GM23338 (cell line): ENCODE measurements at regions not wholly inside any gene's neighbourhood (a gene's known extent, or its start where the extent isn't known, plus 50 kb on each side); places are given as distances from the start of the nearest gene placed in this dataset.

Experiments
- ATAC-seq: fragments of 200-7000 bp; cut with Tn5 transposase; 3 replicates; pipeline ENCODE4 v1.9.1; 2020
- DNase-seq: peaks from one replicate; pipeline ENCODE4 v3.0.0-alpha.2; 2015; ENCODE audit warnings: low spot score
- H2AFZ ChIP-seq: fragments of 200-600 bp; sonication (generic); 2 replicates; pipeline ENCODE4 v1.8.0; 2016; ENCODE audit warnings: antibody characterized with exemption, mild to moderate bottlenecking, moderate library complexity
- H3F3A ChIP-seq: fragments of 200-600 bp; sonication (generic); replicated peaks from 2 replicates; pipeline ENCODE4 v1.8.0; 2017; ENCODE audit warnings: antibody characterized with exemption, mixed run types, low read depth
- H3K27ac ChIP-seq: fragments of 200-600 bp; sonication (generic); 2 replicates; pipeline ENCODE4 v1.6.1; 2016; ENCODE audit warnings: low read depth
- H3K27me3 ChIP-seq: fragments of 200-600 bp; sonication (generic); 2 replicates; pipeline ENCODE4 v1.8.0; 2016; ENCODE audit warnings: mild to moderate bottlenecking, mixed run types, moderate library complexity; ENCODE audit not compliant: insufficient read depth
- H3K36me3 ChIP-seq: fragments of 200-600 bp; sonication (generic); 2 replicates; pipeline ENCODE4 v1.8.0; 2016; ENCODE audit warnings: mild to moderate bottlenecking; ENCODE audit not compliant: insufficient read depth
- H3K4me1 ChIP-seq: fragments of 200-600 bp; sonication (generic); 2 replicates; pipeline ENCODE4 v1.8.0; 2016; ENCODE audit warnings: mild to moderate bottlenecking, moderate library complexity; ENCODE audit not compliant: insufficient read depth
- H3K4me2 ChIP-seq: fragments of 200-600 bp; sonication (generic); 2 replicates; pipeline ENCODE4 v1.7.1; 2017; ENCODE audit warnings: mixed run types
- H3K4me3 ChIP-seq: fragments of 200-600 bp; sonication (generic); 2 replicates; pipeline ENCODE4 v1.6.1; 2016; ENCODE audit warnings: mixed run types
- H3K79me2 ChIP-seq: fragments of 200-600 bp; sonication (generic); replicated peaks from 2 replicates; pipeline ENCODE4 v1.8.0; 2017; ENCODE audit warnings: mild to moderate bottlenecking; ENCODE audit not compliant: insufficient read depth
- H3K9me2 ChIP-seq: fragments of 200-600 bp; sonication (generic); 2 replicates; pipeline ENCODE4 v1.8.0; 2017; ENCODE audit not compliant: insufficient read depth
- H4K20me1 ChIP-seq: fragments of 200-600 bp; sonication (generic); replicated peaks from 2 replicates; pipeline ENCODE4 v1.8.0; 2017; ENCODE audit warnings: mild to moderate bottlenecking; ENCODE audit not compliant: insufficient read depth
- H3K27ac Mint-ChIP-seq: 2 replicates; pipeline ENCODE4 v1.8.0; 2020; ENCODE audit warnings: inconsistent platforms, mild to moderate bottlenecking, moderate library complexity, mixed read lengths
- H3K27me3 Mint-ChIP-seq: 3 replicates; pipeline ENCODE4 v1.8.0; 2022; ENCODE audit warnings: low read depth, mild to moderate bottlenecking, moderate library complexity, mixed read lengths, inconsistent platforms; ENCODE audit not compliant: insufficient read depth, poor library complexity
- H3K36me3 Mint-ChIP-seq: 3 replicates; pipeline ENCODE4 v1.8.0; 2021; ENCODE audit warnings: low read depth, mild to moderate bottlenecking, inconsistent platforms, moderate library complexity, mixed read lengths
- H3K4me1 Mint-ChIP-seq: 3 replicates; pipeline ENCODE4 v1.8.0; 2020; ENCODE audit warnings: mild to moderate bottlenecking, inconsistent platforms, mixed read lengths
- H3K4me3 Mint-ChIP-seq: 3 replicates; pipeline ENCODE4 v1.8.0; 2021; ENCODE audit warnings: moderate library complexity, mild to moderate bottlenecking, inconsistent platforms, mixed read lengths
- H3K9me3 Mint-ChIP-seq: 3 replicates; pipeline ENCODE4 v1.8.0; 2020; ENCODE audit warnings: moderate library complexity, mild to moderate bottlenecking, inconsistent platforms, mixed read lengths
- CREB1 ChIP-seq: fragments of 250-450 bp; sonication (Bioruptor Pico); IDR thresholded peaks from 2 replicates; pipeline ENCODE4 v1.5.0; 2020; ENCODE audit warnings: low read depth, mild to moderate bottlenecking, moderate library complexity
- NANOG ChIP-seq: IDR thresholded peaks from 2 replicates; pipeline ENCODE4 v1.6.1; 2016; ENCODE audit warnings: antibody characterized with exemption, borderline replicate concordance
- STAT1 ChIP-seq: IDR thresholded peaks from one replicate; pipeline ENCODE4 v1.6.1; 2016; ENCODE audit warnings: antibody characterized with exemption; ENCODE audit not compliant: unreplicated experiment
- TF ChIP-seq, protein P1 (sequence below): IDR thresholded peaks from one replicate; pipeline ENCODE4 v1.6.1; 2018; ENCODE audit warnings: antibody characterized with exemption; ENCODE audit not compliant: unreplicated experiment
- TF ChIP-seq, protein P2 (sequence below), 2 experiments: fragments of 200-600 bp in 1 of 2; sonication (generic) in 1 of 2; conservative IDR thresholded peaks; 2 replicates each; pipeline versions ENCODE4 v1.5.1 to v1.6.1; 2016 to 2017; ENCODE audit warnings: antibody characterized with exemption in 2 of 2, low read depth in 2 of 2, mild to moderate bottlenecking in 2 of 2, moderate library complexity in 1 of 2

- Mint-ChIP-seq H3K4me1 (peaks cover 7% of the 10 kb centered on the region; the same call in 1 of the 3 replicates), H3K27ac (no peak overlapping the region), H3K9me3 (peaks cover 45% of the 10 kb centered on the region), H3K4me3 (no peak overlapping the region), H3K27me3 (peaks cover 3% of the 10 kb centered on the region), H3K36me3 (peaks cover 47% of the 10 kb centered on the region)
- no peak for TF ChIP-seq CREB1 (CRISPR knock-in tag)
- no peak for TF ChIP-seq STAT1
- TF ChIP-seq, protein P1, sequence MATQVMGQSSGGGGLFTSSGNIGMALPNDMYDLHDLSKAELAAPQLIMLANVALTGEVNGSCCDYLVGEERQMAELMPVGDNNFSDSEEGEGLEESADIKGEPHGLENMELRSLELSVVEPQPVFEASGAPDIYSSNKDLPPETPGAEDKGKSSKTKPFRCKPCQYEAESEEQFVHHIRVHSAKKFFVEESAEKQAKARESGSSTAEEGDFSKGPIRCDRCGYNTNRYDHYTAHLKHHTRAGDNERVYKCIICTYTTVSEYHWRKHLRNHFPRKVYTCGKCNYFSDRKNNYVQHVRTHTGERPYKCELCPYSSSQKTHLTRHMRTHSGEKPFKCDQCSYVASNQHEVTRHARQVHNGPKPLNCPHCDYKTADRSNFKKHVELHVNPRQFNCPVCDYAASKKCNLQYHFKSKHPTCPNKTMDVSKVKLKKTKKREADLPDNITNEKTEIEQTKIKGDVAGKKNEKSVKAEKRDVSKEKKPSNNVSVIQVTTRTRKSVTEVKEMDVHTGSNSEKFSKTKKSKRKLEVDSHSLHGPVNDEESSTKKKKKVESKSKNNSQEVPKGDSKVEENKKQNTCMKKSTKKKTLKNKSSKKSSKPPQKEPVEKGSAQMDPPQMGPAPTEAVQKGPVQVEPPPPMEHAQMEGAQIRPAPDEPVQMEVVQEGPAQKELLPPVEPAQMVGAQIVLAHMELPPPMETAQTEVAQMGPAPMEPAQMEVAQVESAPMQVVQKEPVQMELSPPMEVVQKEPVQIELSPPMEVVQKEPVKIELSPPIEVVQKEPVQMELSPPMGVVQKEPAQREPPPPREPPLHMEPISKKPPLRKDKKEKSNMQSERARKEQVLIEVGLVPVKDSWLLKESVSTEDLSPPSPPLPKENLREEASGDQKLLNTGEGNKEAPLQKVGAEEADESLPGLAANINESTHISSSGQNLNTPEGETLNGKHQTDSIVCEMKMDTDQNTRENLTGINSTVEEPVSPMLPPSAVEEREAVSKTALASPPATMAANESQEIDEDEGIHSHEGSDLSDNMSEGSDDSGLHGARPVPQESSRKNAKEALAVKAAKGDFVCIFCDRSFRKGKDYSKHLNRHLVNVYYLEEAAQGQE, result no peak
- no peak for TF ChIP-seq NANOG
- DNase-seq (no peak), ATAC-seq (no peak)
- Histone ChIP-seq H4K20me1 (no peaks in the 10 kb centered on the region), H3K4me1 (no peaks in the 10 kb centered on the region), H3K4me3 (no peak overlapping the region), H3F3A (no peaks in the 10 kb centered on the region; the same call in 1 of the 2 replicates), H3K4me2 (no peak overlapping the region), H3K36me3 (peaks cover 17% of the 10 kb centered on the region; the same call in 1 of the 2 replicates), H2AFZ (no peak overlapping the region), H3K9me2 (peaks cover 3% of the 10 kb centered on the region; the same call in 1 of the 2 replicates), H3K27ac (no peak overlapping the region), H3K79me2 (no peaks in the 10 kb centered on the region), H3K27me3 (no peaks in the 10 kb centered on the region)
These were observed 809.4 kb upstream of the CITED2 start for GRCh38 chr6:140183881-140184280.

GRCh38 chr6:140182821-140183220, 808.4 kb upstream of the CITED2 start:
- no peak overlapping the region for H3K27ac Mint-ChIP-seq
- no peak overlapping the region for H3K4me2 ChIP-seq
- peaks cover 36% of the 10 kb centered on the region for H3K36me3 Mint-ChIP-seq
- no peak overlapping the region for H3K4me3 Mint-ChIP-seq
- H3K36me3 ChIP-seq, result peaks cover 17% of the 10 kb centered on the region; the same call in 1 of the 2 replicates
- no peaks in the 10 kb centered on the region for H3K79me2 ChIP-seq
- peaks cover 7% of the 10 kb centered on the region; the same call in 1 of the 3 replicates for H3K4me1 Mint-ChIP-seq
- H3K4me3 ChIP-seq, result no peak overlapping the region
- no peak for DNase-seq
- ATAC-seq, result no peak
- H3K27me3 ChIP-seq, result no peaks in the 10 kb centered on the region
- H2AFZ ChIP-seq, result no peak overlapping the region
- no peaks in the 10 kb centered on the region for H3K4me1 ChIP-seq
- H3F3A ChIP-seq, result no peaks in the 10 kb centered on the region; the same call in 1 of the 2 replicates
- peaks cover 3% of the 10 kb centered on the region; the same call in 1 of the 2 replicates for H3K9me2 ChIP-seq
- peaks cover 3% of the 10 kb centered on the region for H3K27me3 Mint-ChIP-seq
- H4K20me1 ChIP-seq, result no peaks in the 10 kb centered on the region
- H3K27ac ChIP-seq, result no peak overlapping the region
- TF ChIP-seq, protein P2, sequence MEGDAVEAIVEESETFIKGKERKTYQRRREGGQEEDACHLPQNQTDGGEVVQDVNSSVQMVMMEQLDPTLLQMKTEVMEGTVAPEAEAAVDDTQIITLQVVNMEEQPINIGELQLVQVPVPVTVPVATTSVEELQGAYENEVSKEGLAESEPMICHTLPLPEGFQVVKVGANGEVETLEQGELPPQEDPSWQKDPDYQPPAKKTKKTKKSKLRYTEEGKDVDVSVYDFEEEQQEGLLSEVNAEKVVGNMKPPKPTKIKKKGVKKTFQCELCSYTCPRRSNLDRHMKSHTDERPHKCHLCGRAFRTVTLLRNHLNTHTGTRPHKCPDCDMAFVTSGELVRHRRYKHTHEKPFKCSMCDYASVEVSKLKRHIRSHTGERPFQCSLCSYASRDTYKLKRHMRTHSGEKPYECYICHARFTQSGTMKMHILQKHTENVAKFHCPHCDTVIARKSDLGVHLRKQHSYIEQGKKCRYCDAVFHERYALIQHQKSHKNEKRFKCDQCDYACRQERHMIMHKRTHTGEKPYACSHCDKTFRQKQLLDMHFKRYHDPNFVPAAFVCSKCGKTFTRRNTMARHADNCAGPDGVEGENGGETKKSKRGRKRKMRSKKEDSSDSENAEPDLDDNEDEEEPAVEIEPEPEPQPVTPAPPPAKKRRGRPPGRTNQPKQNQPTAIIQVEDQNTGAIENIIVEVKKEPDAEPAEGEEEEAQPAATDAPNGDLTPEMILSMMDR (conservative IDR thresholded peaks at IDR 0.05; ENCODE audit: low read depth in 2 of 2), result no peak
- peaks cover 34% of the 10 kb centered on the region for H3K9me3 Mint-ChIP-seq
